ENCODE measurements at regions not wholly inside any gene's neighbourhood (a gene's known extent, or its start where the extent isn't known, plus 50 kb on each side); places are given as distances from the start of the nearest gene placed in this dataset.

DNA sequence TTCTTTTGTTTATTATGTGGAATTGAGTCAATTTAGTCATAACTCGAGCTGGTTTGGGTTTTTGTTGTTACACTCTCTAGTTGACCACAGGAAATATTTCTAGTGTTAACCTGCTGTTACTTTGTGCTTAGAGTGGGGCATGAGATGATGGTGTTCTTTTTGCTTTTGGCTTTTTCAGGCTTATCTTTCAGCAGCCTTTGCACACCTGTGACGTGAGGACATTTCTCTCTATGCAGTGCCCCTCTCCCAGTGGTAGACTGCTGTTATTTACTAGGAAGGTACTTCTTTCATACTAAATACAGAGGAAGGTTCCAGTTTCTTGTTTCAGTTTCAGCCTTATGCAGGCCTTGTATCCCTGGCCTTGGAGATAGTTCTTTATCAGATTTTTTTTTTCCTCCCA lies 766.8 kb upstream of the MAN1A1 start:
- intact Hi-C loops (cut with DNase I): no loop called here
- no peak overlapping the region for H3K4me3 ChIP-seq
- DNase-seq: no peak
- no peak overlapping the region for H3K27ac ChIP-seq
- H3K4me1 ChIP-seq: no peaks in the 10 kb centered on the region
- no peak for ATAC-seq
- no peaks in the 10 kb centered on the region for H3K9me3 ChIP-seq
- no peaks in the 10 kb centered on the region for H3K27me3 ChIP-seq (ENCODE audit: low read depth)
- TF ChIP-seq, protein P1, sequence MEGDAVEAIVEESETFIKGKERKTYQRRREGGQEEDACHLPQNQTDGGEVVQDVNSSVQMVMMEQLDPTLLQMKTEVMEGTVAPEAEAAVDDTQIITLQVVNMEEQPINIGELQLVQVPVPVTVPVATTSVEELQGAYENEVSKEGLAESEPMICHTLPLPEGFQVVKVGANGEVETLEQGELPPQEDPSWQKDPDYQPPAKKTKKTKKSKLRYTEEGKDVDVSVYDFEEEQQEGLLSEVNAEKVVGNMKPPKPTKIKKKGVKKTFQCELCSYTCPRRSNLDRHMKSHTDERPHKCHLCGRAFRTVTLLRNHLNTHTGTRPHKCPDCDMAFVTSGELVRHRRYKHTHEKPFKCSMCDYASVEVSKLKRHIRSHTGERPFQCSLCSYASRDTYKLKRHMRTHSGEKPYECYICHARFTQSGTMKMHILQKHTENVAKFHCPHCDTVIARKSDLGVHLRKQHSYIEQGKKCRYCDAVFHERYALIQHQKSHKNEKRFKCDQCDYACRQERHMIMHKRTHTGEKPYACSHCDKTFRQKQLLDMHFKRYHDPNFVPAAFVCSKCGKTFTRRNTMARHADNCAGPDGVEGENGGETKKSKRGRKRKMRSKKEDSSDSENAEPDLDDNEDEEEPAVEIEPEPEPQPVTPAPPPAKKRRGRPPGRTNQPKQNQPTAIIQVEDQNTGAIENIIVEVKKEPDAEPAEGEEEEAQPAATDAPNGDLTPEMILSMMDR (IDR thresholded peaks at IDR 0.05): no peak
- no peaks in the 10 kb centered on the region for H3K36me3 ChIP-seq

DNA sequence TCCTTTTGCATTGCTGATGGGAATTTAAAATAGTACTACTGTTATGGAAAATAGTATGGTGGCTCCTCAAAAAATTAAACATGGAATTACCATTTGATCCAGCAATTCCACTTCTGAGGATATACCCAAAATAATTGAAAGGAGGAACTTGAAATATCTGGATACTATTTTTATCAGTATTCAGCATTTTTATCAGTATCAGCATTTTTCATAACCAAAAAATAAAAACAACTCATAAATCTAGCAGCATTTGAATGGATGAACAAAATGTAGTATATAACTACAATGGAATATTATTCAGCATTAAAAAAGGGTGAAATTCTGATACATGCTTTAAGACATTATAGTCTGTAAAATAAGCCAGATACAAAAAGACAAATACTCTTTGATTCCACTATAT lies 763.4 kb upstream of the MAN1A1 start:
- Histone ChIP-seq H3K27me3 (ENCODE audit: low read depth) (no peaks in the 10 kb centered on the region), H3K9me3 (no peaks in the 10 kb centered on the region), H3K27ac (no peak overlapping the region), H3K4me3 (no peak overlapping the region), H3K36me3 (no peaks in the 10 kb centered on the region), H3K4me1 (no peaks in the 10 kb centered on the region)
- intact Hi-C loops (cut with DNase I): no loop called here
- TF ChIP-seq, protein P1 (IDR thresholded peaks at IDR 0.05): no peak
- ATAC-seq (no peak), DNase-seq (no peak)

DNA sequence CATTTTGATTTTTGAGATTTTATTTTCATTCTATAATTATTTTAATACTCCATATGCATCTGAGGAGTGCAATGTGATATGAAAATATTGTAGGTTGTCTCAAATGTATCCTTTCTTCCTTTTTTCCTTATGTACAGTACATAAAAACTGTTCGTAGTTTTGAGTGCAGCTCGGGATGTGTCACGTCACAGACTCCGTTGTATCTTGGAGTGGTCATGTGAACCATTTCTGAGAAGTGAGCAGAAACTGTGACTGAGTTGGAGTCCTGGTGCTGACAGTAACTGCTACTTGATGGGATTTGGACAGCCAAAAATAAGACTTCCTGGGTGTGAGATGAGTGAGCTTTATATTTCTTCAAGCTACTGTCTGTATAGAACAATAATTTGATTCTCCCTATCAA lies 761.4 kb upstream of the MAN1A1 start:
- Histone ChIP-seq H3K36me3 (no peaks in the 10 kb centered on the region), H3K4me1 (no peaks in the 10 kb centered on the region), H3K27me3 (ENCODE audit: low read depth) (no peaks in the 10 kb centered on the region), H3K4me3 (no peak overlapping the region), H3K9me3 (no peaks in the 10 kb centered on the region), H3K27ac (no peak overlapping the region)
- ATAC-seq (no peak), DNase-seq (no peak)
- TF ChIP-seq, protein P1 (IDR thresholded peaks at IDR 0.05): no peak
- intact Hi-C loops (cut with DNase I): no loop called here

DNA sequence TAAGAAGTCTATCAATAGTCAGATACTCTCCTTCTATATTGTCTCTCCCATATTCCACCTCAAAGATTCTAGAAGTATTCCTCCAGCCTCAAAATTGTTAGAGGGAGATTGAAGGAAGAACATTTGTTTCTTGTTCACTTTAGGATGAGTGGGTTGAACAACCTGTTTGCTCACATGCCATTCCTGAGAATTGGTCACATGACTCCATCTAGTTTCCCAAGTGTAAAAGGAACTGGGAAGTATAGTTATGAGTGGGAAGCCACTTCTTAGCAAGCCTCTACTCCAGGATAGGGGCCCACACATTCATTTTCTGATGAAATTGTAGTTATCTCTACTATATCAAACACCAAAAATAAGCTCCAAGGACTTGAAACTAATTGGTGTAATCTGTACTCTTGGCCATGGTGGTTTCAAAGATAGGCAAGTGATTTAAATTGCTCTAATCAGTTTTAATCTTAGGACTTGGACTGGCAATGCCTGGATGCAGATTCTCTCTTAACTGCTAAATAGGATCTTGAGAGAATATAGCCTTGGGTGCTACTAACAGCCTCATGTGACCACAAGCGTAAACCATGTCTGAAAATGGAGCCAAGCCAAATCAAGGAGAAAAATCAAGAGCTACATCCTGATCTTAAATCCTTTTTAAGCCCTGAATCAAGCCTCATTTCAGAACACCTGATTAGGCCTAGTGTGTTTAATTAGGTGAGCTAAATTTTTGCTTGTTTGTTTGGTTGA lies 758.7 kb upstream of the MAN1A1 start:
- no peaks in the 10 kb centered on the region for H3K4me1 ChIP-seq
- no peaks in the 10 kb centered on the region for H3K36me3 ChIP-seq
- ATAC-seq: peak in 1 of 2 donors; percentile 24
- intact Hi-C loops (cut with DNase I): no loop called here
- no peaks in the 10 kb centered on the region for H3K9me3 ChIP-seq
- no peak overlapping the region for H3K27ac ChIP-seq
- DNase-seq: no peak
- TF ChIP-seq, protein P1 (IDR thresholded peaks at IDR 0.05): no peak
- no peak overlapping the region for H3K4me3 ChIP-seq
- H3K27me3 ChIP-seq (ENCODE audit: low read depth): no peaks in the 10 kb centered on the region

DNA sequence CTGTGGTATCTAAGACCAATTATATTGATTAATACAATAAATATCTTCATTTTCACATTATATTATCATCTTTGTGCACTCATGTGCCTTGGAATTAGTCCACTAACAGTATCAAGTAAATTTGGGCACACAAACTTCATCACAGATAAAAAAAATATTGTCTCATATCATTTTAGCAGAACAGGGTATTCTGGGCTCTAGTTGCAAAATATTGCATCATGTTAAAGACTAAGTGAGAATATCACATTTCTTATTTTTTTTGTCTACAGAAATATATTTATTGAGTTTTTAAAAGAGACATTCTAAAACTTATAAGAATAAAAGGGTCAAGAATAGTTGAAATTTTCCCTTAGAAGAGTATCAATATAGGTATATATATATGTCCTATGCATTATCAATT lies 754.1 kb upstream of the MAN1A1 start:
- no peak overlapping the region for H3K27ac ChIP-seq
- H3K9me3 ChIP-seq: no peaks in the 10 kb centered on the region
- DNase-seq: no peak
- ATAC-seq: no peak
- H3K36me3 ChIP-seq: no peaks in the 10 kb centered on the region
- TF ChIP-seq, protein P1 (IDR thresholded peaks at IDR 0.05): no peak
- intact Hi-C loops (cut with DNase I): no loop called here
- no peak overlapping the region for H3K4me3 ChIP-seq
- H3K4me1 ChIP-seq: no peaks in the 10 kb centered on the region
- no peaks in the 10 kb centered on the region for H3K27me3 ChIP-seq (ENCODE audit: low read depth)

Measured in lower lobe of right lung (tissue), 2 donors.